ENCODE measurements at regions not wholly inside any gene's neighbourhood (a gene's known extent, or its start where the extent isn't known, plus 50 kb on each side); places are given as distances from the start of the nearest gene placed in this dataset.

- no peak for DNase-seq
Observed at GRCh38 chr16:63606778-63607177, 1515.1 kb downstream of the CDH11 start.

- no peak for DNase-seq
Observed at GRCh38 chr16:63602206-63602927, 1519.5 kb downstream of the CDH11 start.

- DNase-seq, result no peak
Observed at GRCh38 chr16:63596716-63597115, 1525.1 kb downstream of the CDH11 start.

- no peak for DNase-seq
Observed at GRCh38 chr16:63592852-63593251, 1529.0 kb downstream of the CDH11 start.

DNA sequence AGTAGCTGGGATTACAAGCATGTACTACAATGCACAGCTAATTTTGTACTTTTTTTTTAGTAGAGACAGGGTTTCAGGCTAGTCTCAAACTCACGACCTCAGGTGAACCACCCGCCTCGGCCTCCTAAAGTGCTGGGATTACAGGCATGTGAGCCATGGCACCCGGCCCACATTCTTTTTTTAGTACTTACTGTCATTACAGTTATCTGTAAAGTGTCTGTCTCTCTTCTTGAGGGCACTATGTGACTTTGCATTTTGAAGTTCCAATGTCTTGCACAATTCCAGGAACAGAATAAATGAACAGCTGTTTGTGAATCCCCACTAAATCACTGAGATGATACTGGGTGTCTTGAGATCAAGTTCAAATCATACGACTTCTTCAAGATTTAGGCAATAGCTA, 1540.3 kb downstream of the CDH11 start:
- no peak for DNase-seq

DNA sequence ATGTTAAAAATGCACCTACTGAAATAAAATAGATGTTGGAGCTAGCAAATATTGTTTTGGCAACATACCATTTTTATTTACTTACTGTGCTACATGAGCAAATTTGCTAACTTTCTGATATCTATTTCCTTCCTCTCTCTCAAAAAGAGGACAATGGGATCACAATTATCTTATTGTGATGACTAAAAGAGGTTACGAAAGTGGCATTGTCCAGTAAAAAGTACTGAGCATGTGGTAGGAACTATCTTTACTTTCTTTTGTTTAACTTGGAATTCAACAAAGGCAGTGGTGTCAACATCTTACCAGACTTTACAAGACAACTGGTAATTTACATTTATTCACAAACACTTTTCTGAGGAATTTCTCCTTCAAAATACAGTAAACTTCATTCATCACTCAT, 1542.6 kb upstream of the CDH8 start:
- DNase-seq, result no peak

DNA sequence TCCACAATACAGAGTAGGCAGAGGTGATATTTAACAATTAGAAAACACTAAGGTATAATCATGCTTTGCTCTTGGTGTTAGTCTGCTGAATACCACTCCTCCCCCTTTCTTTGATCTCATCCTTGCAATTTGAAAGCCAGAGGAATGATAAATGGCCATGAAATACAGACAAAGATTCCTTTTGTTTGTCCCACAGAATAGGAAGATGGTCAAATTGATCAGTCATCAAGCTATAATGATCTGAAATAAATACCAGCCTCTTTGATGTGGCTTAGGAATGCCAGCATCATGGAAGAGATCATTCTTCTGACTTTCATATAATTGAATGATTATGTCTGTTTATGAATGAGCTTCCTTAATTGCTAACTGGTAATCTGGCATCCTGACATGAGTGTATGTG, 1541.7 kb upstream of the CDH8 start:
- DNase-seq, result no peak

DNA sequence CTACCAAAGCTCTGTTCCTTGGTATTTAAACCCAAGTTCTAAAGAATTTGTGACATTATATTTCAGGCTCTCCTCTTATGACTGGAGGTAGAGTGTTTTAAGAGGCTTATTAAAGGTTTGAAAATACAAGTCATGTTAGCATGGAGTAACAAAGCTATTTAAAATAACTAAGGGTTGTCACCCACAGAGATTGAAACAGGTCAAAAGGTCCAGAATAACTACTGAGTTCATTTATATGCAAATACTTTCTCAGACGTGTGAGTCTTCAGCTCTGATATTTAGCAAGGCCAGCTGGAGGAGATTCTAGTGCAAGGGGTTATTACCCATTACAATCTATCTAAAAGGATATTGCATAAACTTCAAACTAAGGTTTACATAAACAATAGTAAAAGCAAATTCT, 1538.8 kb upstream of the CDH8 start:
- DNase-seq, result no peak

DNA sequence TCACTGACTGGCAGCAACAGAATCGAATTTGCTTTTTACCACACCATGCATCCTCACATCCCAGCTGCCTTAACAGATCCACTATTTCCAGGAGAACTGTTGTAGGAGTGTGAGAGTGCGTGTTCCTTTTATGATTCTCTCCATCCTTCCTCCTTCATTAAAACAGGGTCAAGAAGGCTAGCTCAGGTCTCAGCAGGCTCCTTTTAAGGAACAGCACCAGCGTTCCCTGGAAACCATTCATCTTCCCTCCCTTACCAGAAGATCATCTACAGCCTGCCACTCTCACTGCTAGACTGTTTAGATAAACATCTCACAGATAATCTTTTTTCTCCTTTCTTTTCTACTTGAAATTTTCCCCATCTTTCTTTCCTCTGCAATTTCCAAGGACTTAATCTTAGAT, 1531.9 kb upstream of the CDH8 start:
- no peak for DNase-seq

DNA sequence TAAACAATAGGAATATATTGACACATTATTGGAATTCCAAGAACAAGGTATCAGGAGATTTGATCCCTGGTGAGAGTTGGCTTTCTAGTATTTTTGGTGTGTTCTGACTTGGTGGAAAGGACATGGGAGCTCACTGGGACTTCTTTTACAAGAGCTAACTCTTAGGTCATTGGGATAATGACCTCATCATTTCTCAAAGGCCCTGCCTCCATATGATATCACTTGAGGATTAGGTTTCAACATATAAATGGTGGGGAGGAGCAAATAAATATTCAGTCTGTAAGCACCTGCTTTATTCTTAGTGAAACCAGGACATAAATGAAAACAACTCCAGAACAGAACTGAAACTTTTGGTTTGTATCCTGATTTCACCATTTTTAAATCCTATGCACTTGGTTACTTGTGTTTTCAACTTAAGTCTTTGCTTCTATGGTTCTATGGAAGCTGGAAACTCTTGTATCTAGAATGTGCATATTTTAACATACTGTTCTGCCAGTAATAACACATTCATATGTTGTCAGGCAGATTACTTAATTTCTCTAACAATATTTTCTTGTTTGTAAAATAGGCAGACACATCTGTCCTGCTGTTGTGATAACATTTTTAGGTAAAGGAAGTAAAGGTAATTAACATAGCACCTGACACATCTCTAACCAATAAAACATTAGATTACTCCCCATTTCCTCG, 1527.7 kb upstream of the CDH8 start:
- DNase-seq, result no peak

DNA sequence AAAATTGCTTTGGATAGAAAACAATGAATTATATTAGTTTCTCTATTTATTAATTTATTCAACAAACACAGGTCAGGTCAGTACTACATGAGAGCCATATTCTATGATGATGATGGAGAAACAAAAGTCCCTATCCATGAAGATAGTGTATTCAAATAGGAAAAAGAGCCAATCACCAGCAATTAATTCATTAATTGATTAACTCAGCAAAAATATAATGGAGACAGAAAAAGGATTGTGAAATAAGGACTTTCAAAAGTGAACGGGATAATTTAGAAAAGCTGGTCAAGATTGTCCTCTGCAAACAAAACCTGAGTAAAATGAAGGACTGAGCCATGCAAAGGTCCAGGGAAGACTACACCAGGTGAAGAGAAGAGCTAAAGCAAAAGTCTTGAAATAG, 1517.7 kb upstream of the CDH8 start:
- DNase-seq, result no peak

DNA sequence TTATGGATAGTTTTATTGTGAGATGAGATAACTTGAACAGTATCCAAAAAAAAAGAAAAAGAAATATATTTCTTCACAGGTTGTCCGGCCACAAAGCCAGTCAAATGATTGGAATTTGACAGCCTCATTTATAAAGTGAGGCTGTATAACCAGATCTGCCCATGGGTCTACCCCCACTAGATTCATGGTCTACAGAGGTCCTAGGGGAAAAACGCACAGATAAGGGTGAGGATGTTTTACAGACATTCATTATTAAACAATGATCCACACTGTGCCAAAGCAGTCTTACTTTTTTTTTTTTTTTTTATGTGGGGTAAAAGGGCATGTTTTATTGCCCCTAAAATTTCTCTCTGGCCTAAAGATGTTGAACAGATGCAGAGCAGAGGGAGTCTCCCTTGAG, 1503.0 kb upstream of the CDH8 start:
- no peak for DNase-seq

DNA sequence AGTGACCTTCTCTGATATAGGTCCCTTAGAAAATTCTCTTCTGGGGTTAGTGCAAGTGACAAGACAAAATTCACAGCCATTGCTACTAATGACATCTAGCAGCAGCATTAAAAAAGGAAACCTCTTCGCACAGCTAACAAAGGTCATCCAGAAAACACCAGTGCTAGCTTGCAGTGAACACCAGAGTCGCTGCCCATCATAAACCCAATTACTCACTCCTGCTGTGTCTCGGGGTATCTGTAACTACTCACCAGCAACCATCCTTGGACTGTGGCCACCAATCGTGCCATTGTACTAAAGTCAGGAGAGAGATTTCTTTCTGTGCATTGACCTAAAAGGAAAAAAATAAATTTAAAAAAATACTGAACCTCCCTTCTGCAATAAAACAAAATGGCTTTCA, 1494.7 kb upstream of the CDH8 start:
- DNase-seq, result no peak

DNA sequence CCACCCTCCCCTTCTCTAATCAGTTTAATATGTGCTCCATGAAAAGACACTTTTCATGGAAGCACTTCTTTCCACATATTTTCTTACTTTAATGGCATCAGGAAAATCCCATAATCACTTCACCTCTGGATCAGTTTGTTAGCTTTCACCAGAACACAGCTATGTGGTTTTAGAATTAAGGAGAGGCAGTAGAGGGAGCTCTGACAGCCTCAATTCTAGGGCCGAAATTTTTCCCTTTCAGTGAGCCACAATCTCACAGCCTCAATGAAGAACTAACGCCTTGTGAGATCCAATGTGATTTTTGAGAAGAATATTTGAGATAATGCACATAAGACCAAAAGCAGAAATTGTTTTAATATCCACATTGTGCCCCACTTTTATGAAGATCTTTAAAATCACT, 1494.0 kb upstream of the CDH8 start:
- no peak for DNase-seq

DNA sequence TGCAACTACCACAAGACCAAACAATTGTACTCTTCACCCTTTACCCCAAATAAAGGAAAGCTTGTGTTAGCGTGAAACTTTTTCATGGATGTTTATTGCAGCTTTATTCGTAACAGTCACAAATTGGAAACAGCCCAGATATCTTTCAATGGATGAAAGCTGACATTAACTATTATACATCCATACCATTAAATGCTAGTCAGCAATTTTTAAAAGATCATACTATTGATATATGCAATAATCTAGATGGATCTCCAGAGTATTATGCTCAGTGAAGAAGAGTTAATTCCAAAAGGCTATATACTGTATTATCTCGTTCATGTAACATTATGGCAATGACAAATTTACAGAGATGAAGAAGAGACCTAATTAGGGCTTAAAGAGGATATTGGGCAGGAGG, 1491.2 kb upstream of the CDH8 start:
- no peak for DNase-seq

- no peak for DNase-seq
Observed at GRCh38 chr16:63516394-63516793, 1480.2 kb upstream of the CDH8 start.

DNA sequence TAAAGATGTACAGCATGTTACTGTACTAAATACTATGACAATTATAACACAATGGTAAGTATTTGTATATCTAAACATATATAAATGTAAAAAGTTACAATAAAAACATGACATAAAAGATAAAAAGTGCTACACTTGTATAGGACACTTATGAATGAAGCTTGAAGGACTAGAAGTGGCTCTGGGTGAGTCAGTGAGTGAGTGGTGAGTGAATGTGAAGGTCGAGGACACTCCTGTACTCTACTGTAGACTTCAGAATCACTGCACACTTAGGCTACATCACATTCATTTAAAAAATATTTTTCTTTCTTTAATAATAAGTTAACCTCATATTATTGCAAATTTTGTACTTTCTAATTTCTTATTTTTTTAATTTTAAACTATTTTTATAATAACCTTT, 1476.7 kb upstream of the CDH8 start:
- no peak for DNase-seq

- no peak for DNase-seq
Observed at GRCh38 chr16:63497408-63497807, 1461.2 kb upstream of the CDH8 start.

GRCh38 chr16:63496282-63496681, 1460.0 kb upstream of the CDH8 start:
- no peak for DNase-seq

GRCh38 chr16:63488955-63489354, 1452.7 kb upstream of the CDH8 start:
- no peak for DNase-seq

DNA sequence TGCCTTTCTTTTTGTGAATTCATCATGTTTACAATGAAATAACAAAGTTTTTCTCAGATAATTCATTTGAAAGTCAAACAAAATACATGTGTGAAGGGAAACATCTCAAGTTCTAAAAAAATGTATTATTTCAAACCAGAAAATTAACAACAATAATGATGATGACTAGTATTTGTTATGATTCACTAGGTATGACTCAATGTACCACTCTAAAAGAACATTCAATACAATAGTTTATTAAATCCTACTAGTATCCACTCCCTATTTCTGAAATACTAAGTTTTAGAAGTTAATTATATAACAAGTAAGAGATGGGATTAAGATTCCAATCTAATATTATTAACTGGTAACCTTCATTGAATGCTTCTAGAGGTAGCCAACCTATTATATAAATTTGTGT, 1444.8 kb upstream of the CDH8 start:
- no peak for DNase-seq

- DNase-seq, result no peak
Observed at GRCh38 chr16:63473725-63474124, 1437.5 kb upstream of the CDH8 start.

DNA sequence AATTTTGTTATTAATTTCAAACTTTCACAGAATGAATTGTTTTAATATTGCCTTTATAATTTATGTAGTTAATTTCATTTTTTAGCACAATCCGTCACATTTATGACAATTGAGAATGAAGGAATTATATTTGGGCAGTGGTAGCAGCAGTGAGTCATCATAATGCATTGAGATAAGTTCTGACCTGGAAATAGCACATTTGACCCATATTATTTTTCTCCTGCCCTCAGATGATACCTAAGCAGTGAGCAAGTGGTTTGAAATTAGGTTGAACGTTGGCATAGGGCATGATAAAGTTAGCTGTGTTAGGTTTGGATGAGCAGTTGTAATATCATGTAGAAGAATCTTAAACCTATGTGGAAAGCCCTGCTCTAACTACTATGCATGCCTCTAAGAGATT, 1431.3 kb upstream of the CDH8 start:
- DNase-seq, result no peak

GRCh38 chr16:63462316-63462715, 1426.1 kb upstream of the CDH8 start:
- no peak for DNase-seq
